Activated T-cell treated with anti-CD3 and anti-CD28 coated beads for 24 hours (primary cell): ENCODE measurements at regions not wholly inside any gene's neighbourhood (a gene's known extent, or its start where the extent isn't known, plus 50 kb on each side); places are given as distances from the start of the nearest gene placed in this dataset.

Experiments used
- DNase-seq: peaks from one replicate; pipeline ENCODE4 v3.0.0-alpha.2; 2020; ENCODE audit warnings: low read depth

DNA sequence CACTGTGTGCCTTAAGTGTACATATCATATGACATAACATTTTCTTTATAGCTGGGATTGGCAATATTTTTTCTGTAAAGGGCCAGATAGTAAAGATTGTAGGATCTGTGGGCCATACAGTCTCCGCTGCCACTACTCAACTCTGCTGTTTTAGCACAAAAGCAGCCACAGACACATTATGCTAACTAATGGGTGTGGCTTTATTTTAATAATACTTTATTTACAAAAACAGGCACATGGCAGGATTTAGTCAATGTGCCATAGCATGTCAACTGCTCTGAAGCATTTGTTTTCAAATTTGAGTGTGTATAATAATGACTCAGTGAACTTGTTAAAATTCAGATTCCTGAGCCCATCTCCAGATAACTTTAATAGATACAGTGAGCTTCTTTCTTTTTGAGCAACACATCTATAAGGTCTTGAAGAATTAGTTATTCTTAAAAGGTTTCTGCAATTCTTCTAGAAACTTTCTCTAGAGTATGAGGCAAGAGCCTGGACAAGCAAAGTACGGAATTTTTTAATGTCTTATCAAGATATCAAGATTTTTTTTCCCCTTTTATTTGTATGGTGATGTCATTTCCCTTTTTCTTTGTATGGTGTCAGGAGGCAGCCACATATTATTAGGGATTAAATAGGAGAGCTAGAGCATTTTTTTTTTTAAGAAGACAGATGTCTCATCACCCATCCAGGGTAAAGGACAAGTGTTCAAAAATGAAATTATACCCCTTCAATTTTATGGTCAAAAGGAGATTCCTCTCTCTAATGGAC is 518.3 kb downstream of the DHX35 start:
- no peak for DNase-seq

DNA sequence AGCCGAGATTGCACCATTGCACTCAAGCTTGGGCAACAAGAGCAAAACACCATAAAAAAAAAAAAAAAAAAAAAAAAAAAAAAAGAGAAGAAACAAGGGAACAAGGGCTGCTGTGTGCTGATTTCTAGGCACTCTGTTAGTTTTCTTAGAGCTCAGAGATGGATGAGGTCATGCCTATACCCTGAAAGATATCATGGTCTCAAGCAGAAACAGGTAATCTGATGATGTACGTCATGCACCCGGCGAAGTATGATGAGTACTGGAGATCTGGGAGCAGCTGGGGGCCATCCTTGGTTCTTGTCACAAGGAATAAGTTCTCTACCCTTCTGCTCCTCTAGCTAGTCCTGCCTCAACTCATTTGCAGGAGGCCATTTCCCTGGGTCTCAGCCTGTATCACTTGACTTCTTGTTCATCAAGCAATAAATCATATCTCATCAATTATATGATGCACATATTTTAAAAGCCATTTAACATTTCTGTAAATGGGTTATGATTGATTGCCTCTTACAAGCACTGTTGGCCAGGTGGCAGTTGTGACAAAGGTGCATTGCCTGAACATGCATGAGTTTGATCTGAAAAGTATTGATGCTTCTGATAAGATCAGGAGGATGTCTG is 517.2 kb downstream of the DHX35 start:
- no peak for DNase-seq

- no peak for DNase-seq
Measured at GRCh38 chr20:39474879-39475278, 512.7 kb downstream of the DHX35 start.

DNA sequence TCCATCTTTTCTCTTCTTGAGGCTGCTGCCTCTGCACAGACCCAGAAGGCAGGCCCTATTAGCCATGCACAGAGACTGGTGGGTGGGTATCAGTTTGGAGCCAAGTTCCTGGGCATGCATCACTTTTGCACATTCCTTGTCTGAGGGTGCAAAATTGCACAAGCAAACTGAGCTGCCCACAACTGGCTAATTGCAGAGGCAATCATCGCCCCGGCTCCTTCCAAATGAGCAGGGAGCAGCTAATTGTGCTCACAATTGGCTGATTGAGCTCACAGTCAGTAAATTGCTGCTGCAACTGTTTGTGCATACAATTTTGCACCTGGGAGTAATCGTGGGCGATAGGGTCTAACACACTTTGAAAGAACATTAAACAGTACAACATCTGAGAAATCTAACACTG is 511.4 kb downstream of the DHX35 start:
- no peak for DNase-seq

- DNase-seq: no peak
Measured at GRCh38 chr20:39468703-39469102, 506.6 kb downstream of the DHX35 start.

DNA sequence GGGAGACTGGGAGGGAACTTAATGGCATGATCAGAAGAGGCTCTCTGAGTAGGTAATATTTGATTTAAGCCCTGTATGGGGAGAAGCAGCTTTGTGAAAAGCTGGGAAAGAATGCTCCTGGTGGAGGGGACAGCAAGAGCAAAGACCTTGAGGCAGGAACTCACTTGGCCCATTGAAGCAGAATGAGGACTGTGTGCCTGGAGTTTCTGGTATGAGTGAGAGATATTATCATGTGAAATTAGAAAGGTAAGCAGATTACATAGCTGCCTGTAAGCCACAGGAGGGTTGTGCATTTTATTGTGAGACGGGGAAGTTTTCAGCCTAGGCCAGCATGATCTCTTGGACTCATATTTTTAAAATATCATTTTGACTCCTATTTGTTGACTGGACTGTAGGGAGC is 502.1 kb downstream of the DHX35 start:
- no peak for DNase-seq

- no peak for DNase-seq
Measured at GRCh38 chr20:39462416-39462945, 500.3 kb downstream of the DHX35 start.

- no peak for DNase-seq
Measured at GRCh38 chr20:39458452-39458851, 496.3 kb downstream of the DHX35 start.

- no peak for DNase-seq
Measured at GRCh38 chr20:39453890-39454289, 491.7 kb downstream of the DHX35 start.

GRCh38 chr20:39452583-39453340 is 490.6 kb downstream of the DHX35 start:
- no peak for DNase-seq

DNA sequence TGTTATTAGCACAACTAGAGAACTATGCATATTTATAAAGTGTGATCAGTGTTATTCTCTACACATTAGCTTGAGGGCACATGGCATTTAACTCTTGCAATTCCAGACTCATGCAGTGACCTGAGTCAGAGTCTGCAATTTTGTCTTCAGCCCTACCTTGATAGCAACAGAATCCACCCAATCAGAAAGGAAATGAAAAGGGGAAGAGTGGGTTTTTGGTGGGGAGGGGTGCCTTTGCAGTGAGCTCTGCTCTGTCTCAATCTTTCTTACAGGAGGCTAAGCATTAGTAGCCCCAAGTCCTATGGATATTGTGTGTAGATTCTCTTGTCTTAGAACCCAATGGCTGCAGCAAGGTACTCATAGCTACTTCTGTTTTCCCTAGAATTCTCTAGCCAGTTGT is 489.2 kb downstream of the DHX35 start:
- no peak for DNase-seq

DNA sequence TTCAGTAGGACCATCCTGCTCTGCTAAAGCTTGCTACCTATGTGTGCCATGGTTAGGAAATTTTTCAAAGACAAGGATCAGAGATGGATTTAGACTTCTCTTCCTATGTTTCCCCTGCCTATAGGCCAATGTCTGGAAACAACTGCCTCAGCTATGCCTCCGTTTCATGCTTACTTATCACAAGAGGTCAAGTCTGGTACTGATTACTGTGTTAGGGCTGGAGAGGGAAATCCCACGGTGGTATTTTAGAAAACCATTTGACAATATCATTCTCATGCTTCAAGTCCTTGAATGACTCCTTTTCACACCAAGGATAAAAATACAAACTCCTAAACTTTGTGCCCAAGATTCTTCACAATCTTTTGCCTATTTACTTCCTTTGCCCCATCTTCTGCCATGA is 484.3 kb downstream of the DHX35 start:
- no peak for DNase-seq

DNA sequence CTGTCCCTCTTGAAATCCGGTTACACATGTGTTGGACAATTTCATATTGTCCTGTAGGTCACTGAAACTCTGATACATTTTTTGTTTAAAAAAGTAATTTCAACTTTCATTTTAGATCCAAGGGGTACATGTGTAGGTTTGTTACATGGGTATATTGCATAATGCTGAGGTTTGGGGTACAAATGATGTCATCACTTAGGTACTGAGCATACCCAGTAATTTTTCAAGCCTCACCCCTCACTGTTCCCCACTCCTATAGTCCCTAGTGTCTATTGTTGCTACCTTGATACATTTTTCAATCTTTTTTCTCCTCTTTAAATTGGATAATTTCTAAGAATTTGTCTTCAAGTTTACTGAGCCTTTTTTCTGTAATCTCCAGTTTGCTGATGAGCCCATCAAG is 483.0 kb downstream of the DHX35 start:
- DNase-seq: no peak

- DNase-seq: no peak
Measured at GRCh38 chr20:39433466-39433865, 471.3 kb downstream of the DHX35 start.

DNA sequence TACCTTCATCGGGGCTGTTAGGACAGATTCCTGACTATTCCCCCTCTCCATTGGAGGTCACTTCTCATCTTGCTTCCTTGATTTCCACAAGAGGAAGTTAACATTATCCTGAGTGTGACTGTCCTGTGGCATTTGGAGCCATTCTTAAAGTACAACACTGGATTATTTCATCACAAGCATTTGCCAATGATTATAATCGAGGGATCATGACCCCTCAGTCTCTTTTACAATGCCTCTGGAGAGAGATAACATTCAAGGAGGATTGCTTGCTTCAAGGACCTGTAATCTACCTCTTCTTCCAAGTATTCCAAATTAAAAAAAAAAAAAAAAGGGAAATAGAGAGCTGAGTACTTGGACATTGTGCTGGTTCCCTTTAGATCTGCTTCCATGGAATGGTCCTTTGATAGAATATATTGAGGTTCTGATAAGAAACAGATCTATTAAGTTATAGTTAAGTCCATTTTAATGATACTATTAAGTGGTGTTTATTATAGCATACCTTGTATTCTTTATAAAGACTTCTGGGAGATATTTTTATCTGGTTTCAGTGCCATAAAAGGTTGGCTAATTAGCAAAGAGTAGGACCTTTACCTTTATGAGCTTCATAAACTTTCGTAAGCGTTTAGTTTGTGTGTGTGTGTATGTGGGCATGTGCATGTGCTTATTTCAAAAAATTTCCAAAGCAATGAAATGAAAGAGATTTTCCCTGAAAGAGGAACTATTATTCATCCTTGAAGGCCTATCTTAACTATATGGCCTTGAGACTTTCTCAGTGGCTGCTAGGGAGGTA is 469.1 kb downstream of the DHX35 start:
- DNase-seq: no peak

DNA sequence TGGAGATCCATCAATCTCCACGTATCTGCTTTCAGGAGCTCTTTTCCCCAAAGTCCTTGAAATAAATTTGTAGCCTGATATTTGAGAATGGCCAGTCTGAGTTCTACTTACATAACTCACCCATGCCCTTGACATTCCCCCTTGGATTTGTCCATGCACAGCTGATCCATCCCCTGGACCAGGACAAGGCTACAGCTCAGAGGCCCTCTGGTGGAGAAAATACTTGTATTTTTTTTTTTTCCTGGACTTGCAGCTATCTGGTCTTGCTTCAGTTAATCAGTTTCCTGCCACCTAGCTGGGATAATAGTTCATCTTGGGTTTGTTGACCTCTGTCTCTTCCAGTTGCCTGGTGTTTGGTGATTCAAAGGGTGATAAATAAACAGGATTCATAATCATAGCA is 467.6 kb downstream of the DHX35 start:
- no peak for DNase-seq

- DNase-seq: no peak
Measured at GRCh38 chr20:39424962-39425678, 463.0 kb downstream of the DHX35 start.

DNA sequence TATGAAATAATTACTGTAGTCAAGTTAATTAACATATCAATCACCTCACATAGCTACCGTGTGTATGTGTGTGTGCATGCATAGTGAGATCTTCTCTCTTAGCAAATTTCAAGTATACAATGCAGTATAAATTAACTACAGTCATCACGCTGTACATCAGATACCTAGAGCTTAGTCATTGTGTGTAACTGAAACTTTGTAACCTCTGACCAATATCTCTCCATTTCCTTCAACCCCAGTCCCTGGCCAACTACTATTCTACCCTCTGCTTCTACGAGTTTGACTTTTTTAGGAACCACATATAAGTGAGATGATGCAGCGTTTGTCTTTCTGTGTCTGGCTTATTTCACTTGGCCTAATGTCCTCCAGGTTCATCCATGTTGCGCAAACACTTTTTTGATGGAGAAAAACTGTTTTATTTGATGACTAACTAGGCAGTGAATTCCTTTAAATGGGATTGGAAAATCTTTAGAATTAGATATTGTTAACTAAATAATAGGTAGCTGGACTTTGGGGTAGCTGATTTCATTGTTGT is 459.5 kb downstream of the DHX35 start:
- DNase-seq: no peak

- DNase-seq: no peak
Measured at GRCh38 chr20:39412091-39412490, 449.9 kb downstream of the DHX35 start.

- no peak for DNase-seq
Measured at GRCh38 chr20:39399463-39399862, 437.3 kb downstream of the DHX35 start.

GRCh38 chr20:39398656-39399055 is 436.5 kb downstream of the DHX35 start:
- DNase-seq: no peak
